DMS153 treated with DMSO at 0.1 percent for 48 hours (cell line): ENCODE measurements at regions not wholly inside any gene's neighbourhood (a gene's known extent, or its start where the extent isn't known, plus 50 kb on each side); places are given as distances from the start of the nearest gene placed in this dataset.
A peak's percentile ranks its signal among the peaks of the same experiment; 100 is the strongest.

Experiments
- DNase-seq: peaks from one replicate; lab custom pipeline; 2025; ENCODE audit not compliant: unreplicated experiment; lab: John Stamatoyannopoulos, UW

GRCh38 chr2:196434217-196434616 is 205.3 kb upstream of the CCDC150 start:
- DNase-seq: no peak

GRCh38 chr2:196435189-196435588 is 204.3 kb upstream of the CCDC150 start:
- no peak for DNase-seq

GRCh38 chr2:196437626-196438025 is 201.9 kb upstream of the CCDC150 start:
- DNase-seq: no peak

GRCh38 chr2:196439760-196440159 is 199.8 kb upstream of the CCDC150 start:
- no peak for DNase-seq

GRCh38 chr2:196440413-196440812 is 199.1 kb upstream of the CCDC150 start:
- no peak for DNase-seq

- no peak for DNase-seq
Observed at GRCh38 chr2:196441527-196441926, 198.0 kb upstream of the CCDC150 start.

- no peak for DNase-seq
Observed at GRCh38 chr2:196442211-196442610, 197.3 kb upstream of the CCDC150 start.

- DNase-seq: no peak
Observed at GRCh38 chr2:196444442-196444841, 195.1 kb upstream of the CCDC150 start.

GRCh38 chr2:196445991-196446390 is 193.5 kb upstream of the CCDC150 start:
- no peak for DNase-seq

- no peak for DNase-seq
Observed at GRCh38 chr2:196448407-196449079, 191.0 kb upstream of the CCDC150 start.

GRCh38 chr2:196449083-196449482 is 190.4 kb upstream of the CCDC150 start:
- DNase-seq: no peak

GRCh38 chr2:196452758-196453157 is 186.8 kb upstream of the CCDC150 start:
- no peak for DNase-seq

GRCh38 chr2:196453613-196454047 is 185.9 kb upstream of the CCDC150 start:
- peak; percentile 9 for DNase-seq

GRCh38 chr2:196454492-196454891 is 185.0 kb upstream of the CCDC150 start:
- DNase-seq: no peak

GRCh38 chr2:196459539-196459938 is 180.0 kb upstream of the CCDC150 start:
- DNase-seq: no peak

- no peak for DNase-seq
Observed at GRCh38 chr2:196463706-196464105, 175.8 kb upstream of the CCDC150 start.

- no peak for DNase-seq
Observed at GRCh38 chr2:196464311-196464710, 175.2 kb upstream of the CCDC150 start.

- no peak for DNase-seq
Observed at GRCh38 chr2:196466581-196466980, 172.9 kb upstream of the CCDC150 start.

- no peak for DNase-seq
Observed at GRCh38 chr2:196468394-196468793, 171.1 kb upstream of the CCDC150 start.

- no peak for DNase-seq
Observed at GRCh38 chr2:196473617-196474016, 165.9 kb upstream of the CCDC150 start.

GRCh38 chr2:196475611-196476010 is 163.9 kb upstream of the CCDC150 start:
- no peak for DNase-seq

- no peak for DNase-seq
Observed at GRCh38 chr2:196478588-196478987, 160.9 kb upstream of the CCDC150 start.

GRCh38 chr2:196479350-196479749 is 160.2 kb upstream of the CCDC150 start:
- DNase-seq: no peak
